IMR-90 (cell line): ENCODE measurements at regions not wholly inside any gene's neighbourhood (a gene's known extent, or its start where the extent isn't known, plus 50 kb on each side); places are given as distances from the start of the nearest gene placed in this dataset.

Experiments used
- ATAC-seq: fragments of 200-7000 bp; cut with Tn5 transposase; 2 replicates; pipeline ENCODE4 v1.9.1; 2020; ENCODE audit warnings: low read depth, mild to moderate bottlenecking, moderate library complexity
- BruUV-seq: library from RNA; stranded (reverse); fragments of 400-500 nt; replicated peaks from 2 replicates; lab custom pipeline; 2021; lab: Mats Ljungman, UMichigan
- CTCF ChIA-PET: fragments of 300-600 bp; formaldehyde crosslinking; extraction: SDS; loops from one replicate; lab custom pipeline; 2021; ENCODE audit warnings: antibody characterized with exemption; lab: Yijun Ruan, JAX
- POLR2A ChIA-PET: fragments of 300-600 bp; sonication (Branson Sonifier 250); formaldehyde crosslinking; loops from one replicate; lab custom pipeline; 2022; ENCODE audit warnings: antibody characterized with exemption; ENCODE audit not compliant: unreplicated experiment; lab: Charles Lee
- DNase-seq: peaks from one replicate; pipeline ENCODE4 v3.0.0; 2013
- H2AFZ ChIP-seq: replicated peaks from 2 replicates; pipeline ENCODE3; 2013; ENCODE audit warnings: low read length, mild to moderate bottlenecking; ENCODE audit not compliant: poor library complexity
- H2AK5ac ChIP-seq: 2 replicates; pipeline ENCODE4 v1.6.1; 2013; ENCODE audit warnings: low read depth, low read length, inconsistent platforms
- H2AK9ac ChIP-seq: replicated peaks from 2 replicates; pipeline ENCODE3; 2013; ENCODE audit warnings: mild to moderate bottlenecking, low read depth, low read length, moderate library complexity; ENCODE audit not compliant: poor library complexity
- H2BK120ac ChIP-seq: 2 replicates; pipeline ENCODE4 v1.6.1; 2013; ENCODE audit warnings: low read depth, low read length, inconsistent platforms
- H2BK15ac ChIP-seq: 3 replicates; pipeline ENCODE4 v1.6.1; 2013; ENCODE audit warnings: low read depth, low read length, inconsistent platforms
- H2BK20ac ChIP-seq: 2 replicates; pipeline ENCODE4 v1.6.1; 2013; ENCODE audit warnings: low read depth, mild to moderate bottlenecking, inconsistent platforms, low read length, moderate library complexity
- H2BK5ac ChIP-seq: 2 replicates; pipeline ENCODE4 v1.6.1; 2013; ENCODE audit warnings: mild to moderate bottlenecking, low read depth, low read length, inconsistent platforms; ENCODE audit not compliant: poor library complexity, severe bottlenecking
- H3K14ac ChIP-seq: replicated peaks from 2 replicates; pipeline ENCODE4 v1.6.1; 2013; ENCODE audit warnings: low read depth, low read length, inconsistent platforms
- H3K18ac ChIP-seq: 2 replicates; pipeline ENCODE4 v1.6.1; 2013; ENCODE audit warnings: low read depth, low read length, control low read depth
- H3K23ac ChIP-seq: 2 replicates; pipeline ENCODE4 v1.6.1; 2013; ENCODE audit warnings: low read depth, low read length, inconsistent platforms
- H3K27ac ChIP-seq: 2 replicates; pipeline ENCODE4 v1.5.1; 2013; ENCODE audit warnings: mild to moderate bottlenecking, control low read depth, low read length; ENCODE audit not compliant: insufficient read depth
- H3K27me3 ChIP-seq: 2 replicates; pipeline ENCODE4 v1.6.1; 2013; ENCODE audit warnings: low read length; ENCODE audit not compliant: control insufficient read depth, insufficient read depth
- H3K36me3 ChIP-seq: 2 replicates; pipeline ENCODE4 v1.6.1; 2013; ENCODE audit warnings: low read length, mixed read lengths; ENCODE audit not compliant: control insufficient read depth, insufficient read depth
- H3K4ac ChIP-seq: 2 replicates; pipeline ENCODE4 v1.6.1; 2013; ENCODE audit warnings: low read depth, low read length, inconsistent platforms
- H3K4me1 ChIP-seq: 2 replicates; pipeline ENCODE4 v1.6.1; 2013; ENCODE audit warnings: low read length, mixed read lengths; ENCODE audit not compliant: control insufficient read depth, insufficient read depth
- H3K4me2 ChIP-seq: 2 replicates; pipeline ENCODE4 v1.6.1; 2013; ENCODE audit warnings: low read depth, mild to moderate bottlenecking, control low read depth, low read length, moderate library complexity
- H3K4me3 ChIP-seq: 2 replicates; pipeline ENCODE4 v1.5.1; 2013; ENCODE audit warnings: low read depth, mild to moderate bottlenecking, control low read depth, low read length, moderate library complexity; ENCODE audit not compliant: insufficient read depth
- H3K56ac ChIP-seq: 2 replicates; pipeline ENCODE4 v1.6.1; 2013; ENCODE audit warnings: low read length, inconsistent platforms; ENCODE audit not compliant: insufficient read depth; ENCODE audit errors: extremely low read depth
- H3K79me1 ChIP-seq, 2 experiments: 2 replicates each; pipeline ENCODE4 v1.6.1; 2013; ENCODE audit warnings: low read length in 2 of 2, inconsistent platforms in 1 of 2, low read depth in 1 of 2
- H3K9ac ChIP-seq: 2 replicates; pipeline ENCODE4 v1.6.1; 2013; ENCODE audit warnings: low read depth, low read length, control low read depth
- H3K9me1 ChIP-seq: 2 replicates; pipeline ENCODE4 v1.6.1; 2013; ENCODE audit warnings: low read length, inconsistent platforms; ENCODE audit not compliant: insufficient read depth
- H3K9me3 ChIP-seq: 2 replicates; pipeline ENCODE4 v1.6.1; 2013; ENCODE audit warnings: low read length; ENCODE audit not compliant: control insufficient read depth, insufficient read depth
- H4K20me1 ChIP-seq: 2 replicates; pipeline ENCODE4 v1.6.1; 2013; ENCODE audit warnings: low read length, inconsistent platforms; ENCODE audit not compliant: insufficient read depth
- H4K5ac ChIP-seq: 2 replicates; pipeline ENCODE4 v1.6.1; 2013; ENCODE audit warnings: mild to moderate bottlenecking, low read depth, low read length, control low read depth
- H4K8ac ChIP-seq, 2 experiments: 2 replicates each; pipeline ENCODE4 v1.6.1; 2013; ENCODE audit warnings: low read depth in 2 of 2, low read length in 2 of 2, control low read depth in 1 of 2, inconsistent platforms in 1 of 2
- H4K91ac ChIP-seq: 2 replicates; pipeline ENCODE4 v1.6.1; 2013; ENCODE audit warnings: low read depth, low read length, inconsistent platforms; ENCODE audit not compliant: insufficient read depth
- CHD1 ChIP-seq: IDR thresholded peaks from 2 replicates; pipeline ENCODE4 v1.6.1; 2012; ENCODE audit warnings: low read depth, low read length, improper control_type of control experiment
- ELK1 ChIP-seq: fragments of 150-350 bp; IDR thresholded peaks from 2 replicates; pipeline ENCODE4 v1.6.1; 2016; ENCODE audit warnings: low read depth, mild to moderate bottlenecking, low read length, moderate library complexity, borderline replicate concordance
- MAFK ChIP-seq: IDR thresholded peaks from 2 replicates; pipeline ENCODE4 v1.6.1; 2012; ENCODE audit warnings: low read depth, low read length, improper control_type of control experiment
- MAZ ChIP-seq: IDR thresholded peaks from 2 replicates; pipeline ENCODE4 v1.6.1; 2012; ENCODE audit warnings: low read depth, mild to moderate bottlenecking, low read length, improper control_type of control experiment, moderate library complexity, borderline replicate concordance
- MXI1 ChIP-seq: IDR thresholded peaks from 2 replicates; pipeline ENCODE4 v1.6.1; 2012; ENCODE audit warnings: low read depth, mild to moderate bottlenecking, low read length, moderate library complexity, borderline replicate concordance
- NFE2L2 ChIP-seq: fragments of 150-350 bp; IDR thresholded peaks from 2 replicates; pipeline ENCODE4 v1.6.1; 2016; ENCODE audit warnings: low read depth, mild to moderate bottlenecking, low read length
- RCOR1 ChIP-seq: IDR thresholded peaks from 2 replicates; pipeline ENCODE4 v1.6.1; 2012; ENCODE audit warnings: mild to moderate bottlenecking, low read length, improper control_type of control experiment; ENCODE audit not compliant: insufficient replicate concordance
- RFX5 ChIP-seq: IDR thresholded peaks from 2 replicates; pipeline ENCODE4 v1.8.0; 2012; ENCODE audit warnings: low read depth, mild to moderate bottlenecking, low read length, moderate library complexity
- SMC3 ChIP-seq: fragments of 150-350 bp; IDR thresholded peaks from 2 replicates; pipeline ENCODE4 v1.6.1; 2016; ENCODE audit warnings: low read depth, mild to moderate bottlenecking, antibody characterized with exemption, low read length, moderate library complexity
- USF2 ChIP-seq: fragments of 150-350 bp; IDR thresholded peaks from 2 replicates; pipeline ENCODE4 v1.6.1; 2017; ENCODE audit warnings: mild to moderate bottlenecking, antibody characterized with exemption, low read length, low read depth
- WGBS, 2 experiments: methylation state at CpG; one replicate each; pipeline versions ENCODE4 v1.1.5 to v1.1.7; 2013; ENCODE audit warnings: missing lambda C conversion rate in 2 of 2; ENCODE audit not compliant: insufficient read length in 1 of 2; ENCODE audit errors: extremely low coverage in 2 of 2; 5-methylcytosine and 5-hydroxymethylcytosine counted together
- dilution Hi-C: fragments of 300-500 bp; cut with HindIII; formaldehyde crosslinking; loops from one replicate; pipeline ENCODE4 v1.14.3; 2018; ENCODE audit warnings: low sequenced_read_pairs; ENCODE audit not compliant: unreplicated experiment
- in situ Hi-C: fragments of 300-500 bp; cut with MboI; formaldehyde crosslinking; loops from 3 replicates; pipeline ENCODE4 v1.14.3; 2019; ENCODE audit warnings: low sequenced_read_pairs, inconsistent platforms, mixed read lengths
- intact Hi-C: fragments of 100-400 bp; cut with micrococcal nuclease; formaldehyde crosslinking; loops from 2 replicates; pipeline ENCODE4 v1.10.0; 2022

DNA sequence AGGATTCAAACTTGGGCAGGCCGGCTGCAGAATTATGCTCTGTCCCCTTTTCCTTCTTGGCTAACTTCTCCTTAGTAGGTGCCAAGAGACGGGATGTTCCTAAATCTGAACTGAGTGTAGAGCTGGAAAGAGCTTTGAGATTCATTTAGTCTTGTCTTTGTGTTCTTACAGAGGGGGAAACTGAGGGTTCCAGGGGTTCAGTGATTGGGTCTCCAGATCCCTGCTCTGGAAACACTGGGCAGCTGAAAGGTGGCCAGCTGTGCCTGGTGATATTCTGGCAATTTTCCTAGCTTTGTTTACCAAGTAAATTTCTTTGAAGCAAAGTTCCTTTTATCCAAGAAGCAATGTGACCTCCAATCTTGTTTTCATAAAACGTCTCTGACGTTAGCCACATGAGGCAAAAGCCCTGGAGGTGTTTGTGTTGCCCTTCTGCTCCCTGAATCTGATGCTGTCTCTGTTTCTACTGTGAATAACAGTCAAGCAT, 288.7 kb downstream of the ZSWIM6 start:
- DNase-seq (no peak), ATAC-seq (no peak)
- H3K14ac ChIP-seq, result no peak overlapping the region
- in situ Hi-C loops (no loop called here), dilution Hi-C loops (no loop called here), intact Hi-C loops (no loop called here)
- no peak overlapping the region for H2AFZ ChIP-seq
- no peak overlapping the region for H4K5ac ChIP-seq
- no peak overlapping the region for H2AK9ac ChIP-seq
- TF ChIP-seq MAZ (no peak), MAFK (no peak), MXI1 (no peak), SMC3 (no peak), RCOR1 (no peak), ELK1 (no peak), USF2 (no peak), RFX5 (no peak), CHD1 (no peak), NFE2L2 (no peak)
- H4K20me1 ChIP-seq, result no peaks in the 10 kb centered on the region
- H2AK5ac ChIP-seq, result no peak overlapping the region
- H3K23ac ChIP-seq, result no peak overlapping the region
- H2BK20ac ChIP-seq, result no peak overlapping the region
- BruUV-seq, result no TSS peak
- H3K27ac ChIP-seq, result no peak overlapping the region
- no peak overlapping the region for H3K4me3 ChIP-seq
- H3K4ac ChIP-seq, result no peak overlapping the region
- no peaks in the 10 kb centered on the region for H3K79me1 ChIP-seq
- H3K36me3 ChIP-seq, result no peaks in the 10 kb centered on the region
- no peaks in the 10 kb centered on the region for H3K9me1 ChIP-seq
- no peak overlapping the region for H3K9ac ChIP-seq
- no CpG with 5 or more reads among the region's 4 CpGs for WGBS, 2 experiments
- no peak overlapping the region for H3K4me2 ChIP-seq
- H4K8ac ChIP-seq, result no peak overlapping the region
- ChIA-PET POLR2A (no interaction called here), CTCF (interaction anchor here (0.6 kb wide), 2 partner anchors 628 to 845 kb away, joined by 3 read pairs; no protein-coding TSS in a partner anchor)
- no peak overlapping the region for H2BK120ac ChIP-seq
- H3K56ac ChIP-seq, result no peak overlapping the region
- H3K4me1 ChIP-seq, result no peaks in the 10 kb centered on the region; the same call in 1 of the 2 replicates
- no peaks in the 10 kb centered on the region for H3K9me3 ChIP-seq
- no peak overlapping the region for H4K91ac ChIP-seq
- no peak overlapping the region for H2BK5ac ChIP-seq
- no peak overlapping the region for H2BK15ac ChIP-seq
- peaks cover 3% of the 10 kb centered on the region; the same call in 1 of the 2 replicates for H3K27me3 ChIP-seq
- no peak overlapping the region for H3K18ac ChIP-seq
